PC-9 (cell line): ENCODE measurements at regions not wholly inside any gene's neighbourhood (a gene's known extent, or its start where the extent isn't known, plus 50 kb on each side); places are given as distances from the start of the nearest gene placed in this dataset.
A peak's percentile ranks its signal among the peaks of the same experiment; 100 is the strongest.

Experiments used
- BruUV-seq: library from RNA; stranded (reverse); fragments of 400-500 nt; replicated peaks from 2 replicates; lab custom pipeline; 2021; lab: Mats Ljungman, UMichigan
- CTCF ChIA-PET: fragments of 300-600 bp; sonication (Branson Sonifier 250); formaldehyde crosslinking; loops from one replicate; lab custom pipeline; 2022; ENCODE audit warnings: antibody characterized with exemption; lab: Charles Lee
- POLR2A ChIA-PET: fragments of 300-600 bp; sonication (Branson Sonifier 250); formaldehyde crosslinking; loops from one replicate; lab custom pipeline; 2022; ENCODE audit warnings: antibody characterized with exemption; ENCODE audit not compliant: unreplicated experiment; lab: Charles Lee
- DNase-seq, 2 experiments: peaks; one replicate each; pipeline versions ENCODE4 v3.0.0 to v3.0.0-alpha.2; 2015 to 2022; ENCODE audit warnings: mixed read lengths in 1 of 2
- H2AFZ ChIP-seq: fragments of 200-600 bp; sonication (generic); 2 replicates; pipeline ENCODE4 v1.8.1; 2017; ENCODE audit warnings: antibody characterized with exemption
- H3F3A ChIP-seq: fragments of 200-600 bp; sonication (generic); 2 replicates; pipeline ENCODE4 v1.8.1; 2017; ENCODE audit warnings: antibody characterized with exemption, mild to moderate bottlenecking, low read depth; ENCODE audit not compliant: insufficient read depth
- H3K27ac ChIP-seq: fragments of 200-600 bp; sonication (generic); 2 replicates; pipeline ENCODE4 v1.6.1; 2016; ENCODE audit warnings: mixed run types
- H3K27me3 ChIP-seq: fragments of 200-600 bp; sonication (generic); 2 replicates; pipeline ENCODE4 v1.6.1; 2016; ENCODE audit warnings: low read depth, mixed run types; ENCODE audit not compliant: insufficient read depth
- H3K36me3 ChIP-seq: fragments of 200-600 bp; sonication (generic); 2 replicates; pipeline ENCODE4 v1.6.1; 2016; ENCODE audit warnings: low read depth, mixed run types
- H3K4me1 ChIP-seq: fragments of 200-600 bp; sonication (generic); replicated peaks from 2 replicates; pipeline ENCODE4 v1.6.1; 2016; ENCODE audit warnings: mixed run types; ENCODE audit not compliant: insufficient read depth
- H3K4me2 ChIP-seq: fragments of 200-600 bp; sonication (generic); 2 replicates; pipeline ENCODE4 v1.6.1; 2017; ENCODE audit warnings: mixed run types
- H3K4me3 ChIP-seq: fragments of 200-600 bp; sonication (generic); 2 replicates; pipeline ENCODE4 v1.6.1; 2016; ENCODE audit warnings: mixed run types
- H3K79me2 ChIP-seq: fragments of 200-600 bp; sonication (generic); 2 replicates; pipeline ENCODE4 v1.6.1; 2017; ENCODE audit warnings: low read depth, mixed run types
- H3K9me2 ChIP-seq: fragments of 200-600 bp; sonication (generic); 2 replicates; pipeline ENCODE4 v1.8.1; 2017; ENCODE audit warnings: mild to moderate bottlenecking; ENCODE audit not compliant: insufficient read depth
- H3K9me3 ChIP-seq: fragments of 200-600 bp; sonication (generic); 2 replicates; pipeline ENCODE4 v1.8.1; 2016; ENCODE audit warnings: low read depth; ENCODE audit not compliant: insufficient read depth
- H4K20me1 ChIP-seq: fragments of 200-600 bp; sonication (generic); 2 replicates; pipeline ENCODE4 v1.8.1; 2017; ENCODE audit not compliant: insufficient read depth
- CTCF ChIP-seq: fragments of 200-600 bp; sonication (generic); conservative IDR thresholded peaks from 2 replicates; pipeline ENCODE4 v1.6.1; 2017; ENCODE audit warnings: mixed run types, antibody characterized with exemption, mild to moderate bottlenecking, moderate library complexity
- EZH2 ChIP-seq: fragments of 200-600 bp; sonication (generic); IDR thresholded peaks from 2 replicates; pipeline ENCODE4 v1.8.0; 2017; ENCODE audit warnings: antibody characterized with exemption, low read depth
- intact Hi-C: fragments of 100-400 bp; cut with micrococcal nuclease; formaldehyde crosslinking; loops from one replicate; pipeline ENCODE4 v1.10.0; 2022; ENCODE audit not compliant: unreplicated experiment

- intact Hi-C loops, result no loop called here
- TF ChIP-seq CTCF, result no peak
- no peak for TF ChIP-seq EZH2
- H3K27ac ChIP-seq, result no peak overlapping the region
- no peak overlapping the region for H2AFZ ChIP-seq
- H3K79me2 ChIP-seq, result no peaks in the 10 kb centered on the region
- H3K36me3 ChIP-seq, result no peaks in the 10 kb centered on the region
- no peaks in the 10 kb centered on the region for H4K20me1 ChIP-seq
- no peaks in the 10 kb centered on the region for H3K27me3 ChIP-seq
- ChIA-PET CTCF (no interaction called here), POLR2A (no interaction called here)
- no TSS peak for BruUV-seq
- H3K9me3 ChIP-seq, result no peaks in the 10 kb centered on the region
- no peaks in the 10 kb centered on the region for H3F3A ChIP-seq
- no peak overlapping the region for H3K4me3 ChIP-seq
- no peak overlapping the region for H3K4me2 ChIP-seq
- peak in 1 of 2 experiments; percentile 49 for DNase-seq
- H3K9me2 ChIP-seq, result no peaks in the 10 kb centered on the region; the same call in 1 of the 2 replicates
- H3K4me1 ChIP-seq, result peaks cover 6% of the 10 kb centered on the region; the same call in 1 of the 2 replicates
These were observed 72.1 kb upstream of the CHD1 start for GRCh38 chr5:99000876-99001275.

GRCh38 chr5:99000221-99000620 lies 71.4 kb upstream of the CHD1 start:
- CTCF ChIA-PET, result no interaction called here
- Histone ChIP-seq H3K4me1 (peaks cover 6% of the 10 kb centered on the region; the same call in 1 of the 2 replicates), H3K4me3 (no peak overlapping the region), H4K20me1 (no peaks in the 10 kb centered on the region), H3F3A (no peaks in the 10 kb centered on the region), H3K36me3 (no peaks in the 10 kb centered on the region), H3K9me3 (no peaks in the 10 kb centered on the region), H3K27ac (no peak overlapping the region), H2AFZ (no peak overlapping the region), H3K27me3 (no peaks in the 10 kb centered on the region), H3K9me2 (no peaks in the 10 kb centered on the region; the same call in 1 of the 2 replicates), H3K79me2 (no peaks in the 10 kb centered on the region), H3K4me2 (no peak overlapping the region)
- intact Hi-C loops, result no loop called here
- no TSS peak for BruUV-seq
- POLR2A ChIA-PET, result no interaction called here
- DNase-seq, result no peak
- TF ChIP-seq EZH2, result no peak
- no peak for TF ChIP-seq CTCF

GRCh38 chr5:98999631-99000030 lies 70.8 kb upstream of the CHD1 start:
- intact Hi-C loops, result no loop called here
- no peak overlapping the region for H2AFZ ChIP-seq
- H3K9me3 ChIP-seq, result no peaks in the 10 kb centered on the region
- no peaks in the 10 kb centered on the region for H3K79me2 ChIP-seq
- H3K36me3 ChIP-seq, result no peaks in the 10 kb centered on the region
- no peak for TF ChIP-seq EZH2
- TF ChIP-seq CTCF, result no peak
- no peaks in the 10 kb centered on the region for H4K20me1 ChIP-seq
- H3K9me2 ChIP-seq, result no peaks in the 10 kb centered on the region; the same call in 1 of the 2 replicates
- no peak for DNase-seq
- no peak overlapping the region for H3K27ac ChIP-seq
- H3K4me1 ChIP-seq, result peaks cover 6% of the 10 kb centered on the region; the same call in 1 of the 2 replicates
- H3K4me2 ChIP-seq, result no peak overlapping the region
- ChIA-PET POLR2A (no interaction called here), CTCF (interaction anchor here (0.5 kb wide), 1 partner anchor 525 kb away, joined by 10 read pairs; no protein-coding TSS in a partner anchor)
- H3K4me3 ChIP-seq, result no peak overlapping the region
- H3F3A ChIP-seq, result no peaks in the 10 kb centered on the region
- BruUV-seq, result no TSS peak
- H3K27me3 ChIP-seq, result no peaks in the 10 kb centered on the region
